OCI-LY3 (cell line): ENCODE measurements at regions not wholly inside any gene's neighbourhood (a gene's known extent, or its start where the extent isn't known, plus 50 kb on each side); places are given as distances from the start of the nearest gene placed in this dataset.

Source experiments
- H2AFZ ChIP-seq: fragments of 200-600, 300-600 bp; shearing (Covaris generic); 2 replicates; pipeline ENCODE4 v1.6.0; 2014; ENCODE audit warnings: antibody characterized with exemption, low read depth, low read length
- H3K27ac ChIP-seq: fragments of 200-600, 300-600 bp; sonication (generic); 2 replicates; pipeline ENCODE4 v1.5.1; 2014; ENCODE audit warnings: mild to moderate bottlenecking, low read length, moderate library complexity, mixed read lengths
- H3K27me3 ChIP-seq: fragments of 200-600, 300-600 bp; sonication (generic); 2 replicates; pipeline ENCODE4 v1.6.1; 2014; ENCODE audit warnings: low read depth, low read length, mixed read lengths
- H3K36me3 ChIP-seq: fragments of 200-600, 300-600 bp; sonication (generic); replicated peaks from 2 replicates; pipeline ENCODE3; 2014; ENCODE audit warnings: low read depth, low read length, mixed read lengths
- H3K4me1 ChIP-seq: fragments of 300-600, 200-600 bp; sonication (generic); 2 replicates; pipeline ENCODE4 v1.6.1; 2014; ENCODE audit warnings: low read length, mixed read lengths
- H3K4me2 ChIP-seq: fragments of 200-600, 300-600 bp; sonication (generic); 2 replicates; pipeline ENCODE4 v1.6.1; 2014; ENCODE audit warnings: low read length, mixed read lengths
- H3K4me3 ChIP-seq: fragments of 300-600, 200-600 bp; sonication (generic); 2 replicates; pipeline ENCODE4 v1.5.1; 2014; ENCODE audit warnings: antibody characterized with exemption, mild to moderate bottlenecking, low read length, moderate library complexity
- H3K79me2 ChIP-seq: fragments of 300-600, 200-600 bp; shearing (Covaris generic); 2 replicates; pipeline ENCODE4 v1.6.1; 2014; ENCODE audit warnings: mild to moderate bottlenecking, low read length, mixed read lengths
- H3K9ac ChIP-seq: fragments of 300-600, 200-600 bp; shearing (Covaris generic); 2 replicates; pipeline ENCODE4 v1.6.0; 2014; ENCODE audit warnings: mild to moderate bottlenecking, low read length, moderate library complexity
- H3K9me3 ChIP-seq: fragments of 200-600, 300-600 bp; shearing (Covaris generic); 2 replicates; pipeline ENCODE4 v1.6.1; 2014; ENCODE audit warnings: low read length, mixed read lengths; ENCODE audit not compliant: insufficient read depth
- H4K20me1 ChIP-seq: fragments of 200-600, 300-600 bp; sonication (generic); 2 replicates; pipeline ENCODE4 v1.6.1; 2016; ENCODE audit warnings: low read length, mixed read lengths; ENCODE audit not compliant: insufficient read depth
- EZH2phosphoT487 ChIP-seq: fragments of 200-600 bp; shearing (Covaris generic); IDR thresholded peaks from 2 replicates; pipeline ENCODE4 v1.6.1; 2018; ENCODE audit warnings: antibody characterized with exemption, mixed run types, low read depth
- TF ChIP-seq, protein P1 (sequence below): fragments of 200-600, 300-600 bp; sonication (generic); IDR thresholded peaks from 2 replicates; pipeline ENCODE4 v1.5.1; 2014; ENCODE audit warnings: antibody characterized with exemption, low read length, low read depth

DNA sequence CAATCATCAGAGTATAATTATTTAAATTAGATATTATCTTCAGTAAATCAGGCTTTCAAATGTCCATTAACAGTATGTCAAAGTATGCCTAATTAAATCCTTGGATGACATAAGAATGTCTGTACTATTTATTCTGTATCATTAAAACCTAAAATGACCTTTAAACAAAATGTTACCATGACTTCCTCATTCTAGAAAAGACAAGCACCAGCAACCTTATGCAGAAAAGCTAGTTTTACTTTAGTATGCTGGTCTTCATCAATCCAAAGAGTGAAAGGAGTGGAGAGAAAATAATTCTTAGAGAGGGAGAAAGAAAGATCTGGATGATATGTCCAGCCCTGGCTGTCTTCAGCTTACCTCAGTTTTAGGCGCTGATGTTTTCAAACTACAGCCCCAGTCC lies 140.1 kb upstream of the UBE2E2 start:
- Histone ChIP-seq H3K9ac (no peak overlapping the region), H3K4me1 (no peaks in the 10 kb centered on the region), H4K20me1 (no peaks in the 10 kb centered on the region), H3K79me2 (no peaks in the 10 kb centered on the region), H3K9me3 (no peaks in the 10 kb centered on the region), H2AFZ (no peak overlapping the region), H3K4me3 (no peak overlapping the region), H3K27ac (no peak overlapping the region), H3K4me2 (no peak overlapping the region), H3K27me3 (no peaks in the 10 kb centered on the region), H3K36me3 (no peaks in the 10 kb centered on the region)
- TF ChIP-seq, protein P1, sequence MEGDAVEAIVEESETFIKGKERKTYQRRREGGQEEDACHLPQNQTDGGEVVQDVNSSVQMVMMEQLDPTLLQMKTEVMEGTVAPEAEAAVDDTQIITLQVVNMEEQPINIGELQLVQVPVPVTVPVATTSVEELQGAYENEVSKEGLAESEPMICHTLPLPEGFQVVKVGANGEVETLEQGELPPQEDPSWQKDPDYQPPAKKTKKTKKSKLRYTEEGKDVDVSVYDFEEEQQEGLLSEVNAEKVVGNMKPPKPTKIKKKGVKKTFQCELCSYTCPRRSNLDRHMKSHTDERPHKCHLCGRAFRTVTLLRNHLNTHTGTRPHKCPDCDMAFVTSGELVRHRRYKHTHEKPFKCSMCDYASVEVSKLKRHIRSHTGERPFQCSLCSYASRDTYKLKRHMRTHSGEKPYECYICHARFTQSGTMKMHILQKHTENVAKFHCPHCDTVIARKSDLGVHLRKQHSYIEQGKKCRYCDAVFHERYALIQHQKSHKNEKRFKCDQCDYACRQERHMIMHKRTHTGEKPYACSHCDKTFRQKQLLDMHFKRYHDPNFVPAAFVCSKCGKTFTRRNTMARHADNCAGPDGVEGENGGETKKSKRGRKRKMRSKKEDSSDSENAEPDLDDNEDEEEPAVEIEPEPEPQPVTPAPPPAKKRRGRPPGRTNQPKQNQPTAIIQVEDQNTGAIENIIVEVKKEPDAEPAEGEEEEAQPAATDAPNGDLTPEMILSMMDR, result no peak
- no peak for TF ChIP-seq EZH2phosphoT487

DNA sequence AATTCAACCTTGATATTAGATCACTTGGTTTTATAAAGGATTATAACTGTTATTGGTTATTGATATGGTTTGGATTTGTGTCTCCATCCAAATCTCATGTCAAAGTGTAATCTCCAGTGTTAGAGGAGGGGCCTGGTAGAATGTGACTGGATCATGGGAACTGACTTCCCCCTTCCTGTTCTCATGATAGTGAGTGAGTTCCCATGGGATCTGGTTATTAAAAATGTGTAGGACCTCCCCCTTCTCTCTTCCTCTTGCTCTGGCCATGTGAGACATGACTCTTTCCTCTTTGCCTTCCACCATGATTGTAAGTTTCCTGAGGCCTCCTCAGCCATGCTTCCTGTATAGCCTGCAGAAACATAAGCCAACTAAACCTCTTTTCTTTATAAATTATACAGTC lies 136.0 kb upstream of the UBE2E2 start:
- H2AFZ ChIP-seq, result no peak overlapping the region
- no peak overlapping the region for H3K4me2 ChIP-seq
- peaks cover 9% of the 10 kb centered on the region for H3K4me1 ChIP-seq
- H3K9ac ChIP-seq, result no peak overlapping the region
- H4K20me1 ChIP-seq, result no peaks in the 10 kb centered on the region
- no peaks in the 10 kb centered on the region for H3K79me2 ChIP-seq
- no peaks in the 10 kb centered on the region for H3K9me3 ChIP-seq
- no peak for TF ChIP-seq EZH2phosphoT487
- TF ChIP-seq, protein P1, result no peak
- H3K4me3 ChIP-seq, result no peak overlapping the region
- H3K36me3 ChIP-seq, result no peaks in the 10 kb centered on the region
- no peak overlapping the region for H3K27ac ChIP-seq
- no peaks in the 10 kb centered on the region for H3K27me3 ChIP-seq

DNA sequence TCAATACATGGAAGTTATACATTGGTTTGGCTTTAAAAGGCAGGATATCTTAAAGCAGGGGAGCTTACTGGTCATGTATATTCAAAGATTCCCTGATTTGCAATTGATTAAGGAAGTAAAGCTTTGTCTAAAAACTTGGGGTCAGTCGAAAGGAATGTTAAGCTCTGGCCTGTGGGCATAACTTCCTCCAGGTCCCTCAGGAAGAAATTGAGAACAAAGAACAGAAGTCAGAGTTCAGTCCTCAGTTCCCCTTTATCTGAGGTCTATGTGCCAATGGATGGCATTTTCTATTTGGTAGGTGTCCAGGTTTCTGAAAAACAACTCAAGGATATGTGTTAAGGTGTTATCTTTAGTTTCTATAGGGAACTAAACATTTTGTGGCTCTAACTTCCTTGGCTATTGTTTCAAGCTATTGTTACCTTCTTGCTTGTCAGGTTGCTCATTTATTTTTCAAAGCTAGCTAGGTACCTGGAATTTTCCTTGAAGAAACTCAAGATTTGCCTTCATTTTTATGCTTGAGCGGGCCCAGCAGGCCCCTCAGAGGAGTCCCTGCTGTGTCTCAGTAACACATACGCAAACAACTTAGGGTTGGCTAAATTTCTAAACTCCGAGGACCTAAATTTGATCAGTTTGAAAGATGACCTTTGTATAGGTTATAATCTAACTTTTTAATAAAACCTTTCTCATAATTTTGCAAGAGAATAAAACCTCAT lies 135.0 kb upstream of the UBE2E2 start:
- Histone ChIP-seq H3K27me3 (no peaks in the 10 kb centered on the region), H3K27ac (no peak overlapping the region), H3K9ac (no peak overlapping the region), H2AFZ (no peak overlapping the region), H3K36me3 (no peaks in the 10 kb centered on the region), H4K20me1 (no peaks in the 10 kb centered on the region), H3K4me2 (no peak overlapping the region), H3K9me3 (no peaks in the 10 kb centered on the region), H3K4me3 (no peak overlapping the region), H3K79me2 (no peaks in the 10 kb centered on the region), H3K4me1 (peaks cover 11% of the 10 kb centered on the region)
- no peak for TF ChIP-seq EZH2phosphoT487
- TF ChIP-seq, protein P1, result no peak

DNA sequence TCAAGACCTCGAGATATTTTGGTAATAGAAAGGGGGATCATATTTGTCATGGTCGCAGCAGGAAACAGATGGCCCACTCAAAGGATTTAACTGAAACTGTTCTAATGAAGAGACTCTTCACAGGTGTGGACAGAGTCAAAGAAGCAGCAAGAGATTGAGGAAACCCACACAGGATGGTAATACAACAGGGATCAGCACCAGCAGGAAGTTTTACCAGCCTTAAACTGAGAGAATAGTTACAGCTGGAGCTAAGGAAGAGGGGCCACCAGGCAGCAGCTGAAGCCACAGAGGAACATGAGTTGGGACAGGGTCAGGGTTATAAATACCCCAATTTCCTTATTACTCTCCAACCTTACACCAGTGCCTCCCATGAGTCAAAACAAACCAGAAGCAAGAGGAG lies 131.8 kb upstream of the UBE2E2 start:
- H2AFZ ChIP-seq, result no peak overlapping the region
- H3K4me2 ChIP-seq, result no peak overlapping the region
- H3K4me3 ChIP-seq, result no peak overlapping the region
- H3K79me2 ChIP-seq, result no peaks in the 10 kb centered on the region
- H4K20me1 ChIP-seq, result no peaks in the 10 kb centered on the region
- H3K9me3 ChIP-seq, result no peaks in the 10 kb centered on the region
- H3K27ac ChIP-seq, result no peak overlapping the region
- H3K4me1 ChIP-seq, result peaks cover 11% of the 10 kb centered on the region
- no peaks in the 10 kb centered on the region for H3K27me3 ChIP-seq
- H3K9ac ChIP-seq, result no peak overlapping the region
- TF ChIP-seq EZH2phosphoT487, result no peak
- TF ChIP-seq, protein P1, result no peak
- no peaks in the 10 kb centered on the region for H3K36me3 ChIP-seq
